ENCODE measurements at regions not wholly inside any gene's neighbourhood (a gene's known extent, or its start where the extent isn't known, plus 50 kb on each side); places are given as distances from the start of the nearest gene placed in this dataset.

GRCh38 chr13:30113983-30114570, 193.3 kb downstream of the KATNAL1 start:
- H3K36me3 ChIP-seq: no peaks in the 10 kb centered on the region
- no peak overlapping the region; a peak in 1 of 22 replicates for H3K27ac ChIP-seq
- peaks cover 15 to 41% (median 27%) of the 10 kb centered on the region in 10 experiments for H3K4me1 ChIP-seq
- peaks cover 0 to 10% (median 4%) of the 10 kb centered on the region in 11 experiments; a peak in 7 of 22 replicates for H3K9me3 ChIP-seq (replicated peaks in 1 of 11)
- peaks cover 0 to 11% (median 4%) of the 10 kb centered on the region in 11 experiments; a peak in 5 of 22 replicates for H3K27me3 ChIP-seq
- H4K20me1 ChIP-seq: no peaks in the 10 kb centered on the region
- peak overlapping the region; percentile 85 to 100 (median 96) for H3K4me2 ChIP-seq
- H3K9ac ChIP-seq: peak overlapping the region in 7 of 11 experiments; percentile 55 to 77 (median 71); a peak in 10 of 22 replicates
- no peak for TF ChIP-seq Cebpa-rat (IDR thresholded peaks at IDR 0.05)
- H3K4me3 ChIP-seq: peak overlapping the region; percentile 71 to 83 (median 76)

- Histone ChIP-seq H3K27ac (peak overlapping the region in 1 of 11 experiments; percentile 1; a peak in 1 of 22 replicates), H4K20me1 (no peaks in the 10 kb centered on the region), H3K36me3 (no peaks in the 10 kb centered on the region), H3K4me3 (no peak overlapping the region), H3K9ac (no peak overlapping the region), H3K27me3 (peaks cover 0 to 11% (median 4%) of the 10 kb centered on the region in 11 experiments; a peak in 5 of 22 replicates), H3K4me1 (peaks cover 14 to 41% (median 26%) of the 10 kb centered on the region in 10 experiments), H3K9me3 (replicated peaks in 1 of 11) (peaks cover 0 to 10% (median 4%) of the 10 kb centered on the region in 11 experiments; a peak in 7 of 22 replicates), H3K4me2 (peak overlapping the region in 2 of 11 experiments; percentile 26 to 94; a peak in 3 of 22 replicates)
- TF ChIP-seq Cebpa-rat (IDR thresholded peaks at IDR 0.05): no peak
Measured at GRCh38 chr13:30113551-30113950, 193.8 kb downstream of the KATNAL1 start.

- Histone ChIP-seq H4K20me1 (no peaks in the 10 kb centered on the region), H3K4me3 (peak overlapping the region in 1 of 10 experiments; percentile 12; a peak in 1 of 20 replicates), H3K4me2 (peak overlapping the region; percentile 43 to 94 (median 62)), H3K4me1 (peaks cover 20 to 47% (median 33%) of the 10 kb centered on the region in 10 experiments), H3K9me3 (replicated peaks in 1 of 11) (peaks cover 0 to 6% (median 3%) of the 10 kb centered on the region in 11 experiments; a peak in 7 of 22 replicates), H3K9ac (peak overlapping the region in 2 of 11 experiments; percentile 4 to 6; a peak in 1 of 22 replicates), H3K36me3 (no peaks in the 10 kb centered on the region), H3K27me3 (peaks cover 0 to 11% (median 4%) of the 10 kb centered on the region in 11 experiments; a peak in 5 of 22 replicates), H3K27ac (peak overlapping the region in 1 of 11 experiments; percentile 1; a peak in 1 of 22 replicates)
- no peak for TF ChIP-seq Cebpa-rat (IDR thresholded peaks at IDR 0.05)
Measured at GRCh38 chr13:30112602-30113435, 194.5 kb downstream of the KATNAL1 start.

GRCh38 chr13:30111810-30112209, 195.5 kb downstream of the KATNAL1 start:
- Histone ChIP-seq H3K36me3 (no peaks in the 10 kb centered on the region), H3K4me3 (no peak overlapping the region), H3K27me3 (peaks cover 0 to 11% (median 4%) of the 10 kb centered on the region in 11 experiments; a peak in 5 of 22 replicates), H3K27ac (no peak overlapping the region), H3K4me1 (peaks cover 30 to 50% (median 43%) of the 10 kb centered on the region in 10 experiments), H3K4me2 (peak overlapping the region in 1 of 11 experiments; percentile 62; a peak in 1 of 22 replicates), H3K9me3 (replicated peaks in 1 of 11) (no peaks in the 10 kb centered on the region), H3K9ac (no peak overlapping the region), H4K20me1 (no peaks in the 10 kb centered on the region)
- TF ChIP-seq Cebpa-rat (IDR thresholded peaks at IDR 0.05): no peak

- Histone ChIP-seq H4K20me1 (no peaks in the 10 kb centered on the region), H3K9ac (no peak overlapping the region), H3K27me3 (peaks cover 0 to 11% (median 4%) of the 10 kb centered on the region in 11 experiments; a peak in 5 of 22 replicates), H3K4me2 (no peak overlapping the region), H3K4me1 (peaks cover 23 to 47% (median 34%) of the 10 kb centered on the region in 10 experiments), H3K4me3 (no peak overlapping the region), H3K27ac (no peak overlapping the region), H3K36me3 (no peaks in the 10 kb centered on the region), H3K9me3 (replicated peaks in 1 of 11) (no peaks in the 10 kb centered on the region)
- TF ChIP-seq Cebpa-rat (IDR thresholded peaks at IDR 0.05): no peak
Measured at GRCh38 chr13:30110301-30111070, 196.9 kb downstream of the KATNAL1 start.

GRCh38 chr13:30109471-30110135, 197.7 kb downstream of the KATNAL1 start:
- H3K9ac ChIP-seq: no peak overlapping the region
- H3K27me3 ChIP-seq: peaks cover 0 to 9% (median 2%) of the 10 kb centered on the region in 11 experiments; a peak in 5 of 22 replicates
- H3K4me2 ChIP-seq: no peak overlapping the region
- H3K9me3 ChIP-seq (replicated peaks in 1 of 11): no peaks in the 10 kb centered on the region
- no peak for TF ChIP-seq Cebpa-rat (IDR thresholded peaks at IDR 0.05)
- no peaks in the 10 kb centered on the region for H3K36me3 ChIP-seq
- no peak overlapping the region for H3K27ac ChIP-seq
- no peaks in the 10 kb centered on the region for H4K20me1 ChIP-seq
- peaks cover 19 to 44% (median 31%) of the 10 kb centered on the region in 10 experiments for H3K4me1 ChIP-seq
- no peak overlapping the region for H3K4me3 ChIP-seq

GRCh38 chr13:30108913-30109237, 198.5 kb downstream of the KATNAL1 start:
- Histone ChIP-seq H3K4me2 (0 out of 22 replicates have a peak overlapping the region, but pooled peaks of 1 of the 11 experiments have one; percentile 59), H3K9me3 (replicated peaks in 1 of 11) (no peaks in the 10 kb centered on the region), H3K4me1 (peaks cover 19 to 37% (median 24%) of the 10 kb centered on the region in 10 experiments), H3K27me3 (0 out of 22 replicates have a peak, but pooled peaks cover 0 to 2% (median 0%) of the 10 kb centered on the region in 11 experiments), H3K4me3 (no peak overlapping the region), H4K20me1 (no peaks in the 10 kb centered on the region), H3K36me3 (no peaks in the 10 kb centered on the region), H3K27ac (no peak overlapping the region), H3K9ac (no peak overlapping the region)
- no peak for TF ChIP-seq Cebpa-rat (IDR thresholded peaks at IDR 0.05)

Data from BLaER1 treated with 17β-estradiol and CSF1 and Interleukin-3, amounts not matched to agents 10 nM and 100 nM (cell line).